ENCODE measurements at regions not wholly inside any gene's neighbourhood (a gene's known extent, or its start where the extent isn't known, plus 50 kb on each side); places are given as distances from the start of the nearest gene placed in this dataset.

DNA sequence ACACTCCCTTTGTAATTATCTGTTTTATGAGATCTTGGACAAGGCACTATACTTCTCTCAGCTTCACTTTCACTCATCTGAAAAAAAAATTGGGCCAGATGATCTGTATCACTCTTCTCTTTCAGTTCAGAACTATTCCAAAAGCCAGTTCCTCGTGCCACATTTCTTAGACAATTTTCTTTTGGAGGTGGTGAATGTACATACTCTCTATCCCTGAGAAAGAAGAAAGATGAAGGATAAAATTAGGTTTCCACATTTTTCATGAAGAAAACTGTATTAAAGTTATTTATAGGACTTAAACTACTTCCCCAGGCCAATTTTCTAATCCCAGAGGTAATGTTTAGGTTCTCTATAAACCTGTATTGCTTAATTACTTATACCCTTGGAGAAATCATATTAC lies 171.6 kb downstream of the SLC6A15 start:
- DNase-seq (ENCODE audit: extremely low spot score) = no peak
- no peak for TF ChIP-seq FOXM1 (IDR thresholded peaks at IDR 0.05; ENCODE audit: borderline replicate concordance)
- TF ChIP-seq TARDBP (IDR thresholded peaks at IDR 0.05) = no peak
- TF ChIP-seq CTBP1 (IDR thresholded peaks at IDR 0.05; ENCODE audit: borderline replicate concordance) = no peak
- TF ChIP-seq ELF4 (IDR thresholded peaks at IDR 0.05) = no peak
- no peak for TF ChIP-seq NFRKB (IDR thresholded peaks at IDR 0.05)
- no peak for TF ChIP-seq HDGF (IDR thresholded peaks at IDR 0.05; ENCODE audit: borderline replicate concordance)
- TF ChIP-seq, protein P1, sequence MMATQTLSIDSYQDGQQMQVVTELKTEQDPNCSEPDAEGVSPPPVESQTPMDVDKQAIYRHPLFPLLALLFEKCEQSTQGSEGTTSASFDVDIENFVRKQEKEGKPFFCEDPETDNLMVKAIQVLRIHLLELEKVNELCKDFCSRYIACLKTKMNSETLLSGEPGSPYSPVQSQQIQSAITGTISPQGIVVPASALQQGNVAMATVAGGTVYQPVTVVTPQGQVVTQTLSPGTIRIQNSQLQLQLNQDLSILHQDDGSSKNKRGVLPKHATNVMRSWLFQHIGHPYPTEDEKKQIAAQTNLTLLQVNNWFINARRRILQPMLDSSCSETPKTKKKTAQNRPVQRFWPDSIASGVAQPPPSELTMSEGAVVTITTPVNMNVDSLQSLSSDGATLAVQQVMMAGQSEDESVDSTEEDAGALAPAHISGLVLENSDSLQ (IDR thresholded peaks at IDR 0.05) = no peak
- no peak for TF ChIP-seq L3MBTL2 (conservative IDR thresholded peaks at IDR 0.05)
- TF ChIP-seq BHLHE40 (IDR thresholded peaks at IDR 0.05; ENCODE audit: borderline replicate concordance) = no peak
- no peak for TF ChIP-seq ZNF384 (IDR thresholded peaks at IDR 0.05)
- no peak for TF ChIP-seq FOXA1 (IDR thresholded peaks at IDR 0.05)
- TF ChIP-seq SUZ12 (IDR thresholded peaks at IDR 0.05) = no peak
- TF ChIP-seq SP1 (IDR thresholded peaks at IDR 0.05) = no peak
- TF ChIP-seq FOXK2 (IDR thresholded peaks at IDR 0.05) = no peak
- no peak for TF ChIP-seq ARNT (IDR thresholded peaks at IDR 0.05)
- TF ChIP-seq LEF1 (IDR thresholded peaks at IDR 0.05; ENCODE audit: borderline replicate concordance) = no peak
- CTCF ChIA-PET = no interaction called here
- POLR2A ChIA-PET = no interaction called here

DNA sequence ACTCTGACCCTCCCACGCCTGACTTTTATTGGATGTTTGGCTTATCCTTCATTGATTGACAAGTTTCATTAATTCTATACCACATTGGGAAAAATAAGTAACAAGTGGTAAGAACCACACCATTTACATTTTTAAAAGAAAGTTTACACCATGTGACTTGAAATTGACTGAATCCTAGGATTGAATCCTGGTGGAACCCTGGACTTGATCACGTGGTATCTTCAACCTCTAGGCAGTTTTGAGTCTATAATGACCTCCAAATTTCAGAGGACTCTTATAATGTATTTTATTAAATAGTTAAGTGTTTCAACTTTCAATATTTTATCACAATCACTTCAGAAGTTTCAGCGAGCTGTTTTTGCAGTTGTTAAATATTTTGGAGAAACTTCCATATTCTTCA lies 172.0 kb downstream of the SLC6A15 start:
- TF ChIP-seq SP1 (IDR thresholded peaks at IDR 0.05) (no peak), BHLHE40 (IDR thresholded peaks at IDR 0.05; ENCODE audit: borderline replicate concordance) (no peak), LEF1 (IDR thresholded peaks at IDR 0.05; ENCODE audit: borderline replicate concordance) (no peak), SUZ12 (IDR thresholded peaks at IDR 0.05) (no peak)
- TF ChIP-seq, protein P1 (IDR thresholded peaks at IDR 0.05) = peak; percentile 24; the same call in 1 of the 2 replicates
- CTCF ChIA-PET = no interaction called here
- no peak for DNase-seq (ENCODE audit: extremely low spot score)
- POLR2A ChIA-PET = no interaction called here

DNA sequence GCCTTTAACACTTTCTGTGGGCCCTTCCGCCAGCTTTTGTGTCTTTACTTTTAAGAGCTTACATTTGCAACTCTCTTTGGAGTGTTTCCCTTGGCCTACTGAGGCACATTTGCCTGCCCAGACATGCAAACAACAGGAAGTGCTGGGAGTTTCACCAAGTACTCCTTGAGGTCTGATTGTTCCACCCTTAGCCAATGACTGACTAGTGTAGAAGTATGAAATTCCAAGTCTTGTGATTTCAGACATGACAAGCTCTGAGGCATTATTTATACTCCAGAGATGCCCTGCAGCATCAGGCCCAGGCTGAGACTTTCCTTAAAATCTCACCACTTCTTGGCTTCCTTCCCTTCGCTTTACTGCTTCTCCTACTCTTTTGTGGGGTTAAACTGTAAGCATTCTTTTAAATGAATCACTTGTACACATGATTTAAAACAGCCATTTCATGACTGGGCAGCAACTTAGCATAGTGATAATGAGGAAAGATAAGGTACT lies 174.1 kb downstream of the SLC6A15 start:
- no peak for DNase-seq (ENCODE audit: extremely low spot score)
- no peak for TF ChIP-seq ELF4 (IDR thresholded peaks at IDR 0.05)
- no peak for TF ChIP-seq NFRKB (IDR thresholded peaks at IDR 0.05)
- no peak for TF ChIP-seq SUZ12 (IDR thresholded peaks at IDR 0.05)
- no peak for TF ChIP-seq ZNF384 (IDR thresholded peaks at IDR 0.05)
- no peak for TF ChIP-seq SP1 (IDR thresholded peaks at IDR 0.05)
- TF ChIP-seq FOXK2 (IDR thresholded peaks at IDR 0.05) = no peak
- TF ChIP-seq FOXA1 (IDR thresholded peaks at IDR 0.05) = no peak
- TF ChIP-seq ARNT (IDR thresholded peaks at IDR 0.05) = no peak
- no peak for TF ChIP-seq LEF1 (IDR thresholded peaks at IDR 0.05; ENCODE audit: borderline replicate concordance)
- TF ChIP-seq TARDBP (IDR thresholded peaks at IDR 0.05) = no peak
- TF ChIP-seq CTBP1 (IDR thresholded peaks at IDR 0.05; ENCODE audit: borderline replicate concordance) = no peak
- TF ChIP-seq FOXM1 (IDR thresholded peaks at IDR 0.05; ENCODE audit: borderline replicate concordance) = no peak
- TF ChIP-seq BHLHE40 (IDR thresholded peaks at IDR 0.05; ENCODE audit: borderline replicate concordance) = no peak
- TF ChIP-seq L3MBTL2 (conservative IDR thresholded peaks at IDR 0.05) = no peak
- no peak for TF ChIP-seq HDGF (IDR thresholded peaks at IDR 0.05; ENCODE audit: borderline replicate concordance)
- TF ChIP-seq, protein P1 (IDR thresholded peaks at IDR 0.05) = no peak
- POLR2A ChIA-PET = no interaction called here
- CTCF ChIA-PET = no interaction called here

DNA sequence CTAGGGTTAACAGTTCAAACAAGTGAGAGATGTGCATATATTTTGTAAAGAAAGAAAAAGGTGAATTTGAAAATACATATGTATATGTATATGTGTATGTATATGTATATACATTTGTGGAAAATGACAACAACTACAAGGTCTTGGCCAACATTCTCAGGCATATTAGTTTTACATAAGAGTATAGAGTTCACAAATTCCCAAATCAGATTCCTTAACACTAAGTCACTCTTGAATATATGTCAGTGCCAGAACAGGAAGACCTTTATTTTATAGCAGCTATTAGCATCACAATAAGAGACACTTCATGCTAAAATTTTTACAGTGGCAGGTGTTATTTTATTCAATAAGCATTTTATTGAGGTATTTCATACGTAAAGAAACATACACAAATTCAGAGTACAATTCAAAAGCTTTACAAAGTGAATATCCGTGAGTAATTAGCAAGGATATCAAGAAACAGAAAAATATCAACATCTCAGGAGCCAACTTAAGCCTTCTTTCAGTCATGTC lies 179.7 kb downstream of the SLC6A15 start:
- CTCF ChIA-PET = no interaction called here
- DNase-seq (ENCODE audit: extremely low spot score) = no peak
- POLR2A ChIA-PET = no interaction called here
- TF ChIP-seq BHLHE40 (IDR thresholded peaks at IDR 0.05; ENCODE audit: borderline replicate concordance) = no peak
- TF ChIP-seq TARDBP (IDR thresholded peaks at IDR 0.05) = no peak

DNA sequence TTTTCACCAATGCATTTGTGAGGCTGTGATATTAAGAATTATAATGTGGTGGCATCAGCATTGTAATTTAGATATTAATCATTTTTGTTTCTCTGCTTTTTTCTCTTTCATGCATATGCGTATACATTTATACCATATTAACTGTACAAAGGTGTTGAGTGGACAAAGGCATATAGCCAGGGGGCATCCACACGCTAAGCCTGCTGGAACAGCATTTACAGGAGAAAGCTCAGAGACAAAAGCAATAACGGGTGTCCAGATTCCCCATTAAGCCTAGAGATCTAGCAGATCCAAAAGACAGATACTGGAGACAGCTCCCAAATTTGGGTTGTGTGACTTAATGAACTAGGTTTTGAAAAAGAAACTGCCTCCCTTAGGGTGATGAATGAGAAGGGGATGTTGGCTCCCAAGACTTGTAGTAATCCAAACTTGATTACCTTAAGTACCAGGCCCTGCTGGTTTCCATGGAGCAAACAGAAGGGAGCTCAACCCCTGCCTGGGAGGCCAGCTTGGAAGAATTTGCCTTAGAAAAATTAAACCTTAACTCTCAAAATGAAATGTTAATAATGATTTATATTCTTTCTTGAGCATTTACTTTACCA lies 181.9 kb downstream of the SLC6A15 start:
- no peak for DNase-seq (ENCODE audit: extremely low spot score)
- TF ChIP-seq FOXM1 (IDR thresholded peaks at IDR 0.05; ENCODE audit: borderline replicate concordance) (no peak), LEF1 (IDR thresholded peaks at IDR 0.05; ENCODE audit: borderline replicate concordance) (no peak), FOXK2 (IDR thresholded peaks at IDR 0.05) (no peak), BHLHE40 (IDR thresholded peaks at IDR 0.05; ENCODE audit: borderline replicate concordance) (no peak), FOXA1 (IDR thresholded peaks at IDR 0.05) (no peak), ELF4 (IDR thresholded peaks at IDR 0.05) (no peak), CTBP1 (IDR thresholded peaks at IDR 0.05; ENCODE audit: borderline replicate concordance) (no peak), NFRKB (IDR thresholded peaks at IDR 0.05) (no peak), HDGF (IDR thresholded peaks at IDR 0.05; ENCODE audit: borderline replicate concordance) (no peak), TARDBP (IDR thresholded peaks at IDR 0.05) (no peak), ZNF384 (IDR thresholded peaks at IDR 0.05) (no peak), SUZ12 (IDR thresholded peaks at IDR 0.05) (no peak), ARNT (IDR thresholded peaks at IDR 0.05) (no peak), SP1 (IDR thresholded peaks at IDR 0.05) (no peak), L3MBTL2 (conservative IDR thresholded peaks at IDR 0.05) (no peak)
- TF ChIP-seq, protein P1 (IDR thresholded peaks at IDR 0.05) = no peak
- CTCF ChIA-PET = interaction anchor here (0.7 kb wide), 1 partner anchor 85 kb away, joined by 3 read pairs; no protein-coding TSS in a partner anchor
- POLR2A ChIA-PET = no interaction called here
